IMR-90 (cell line): ENCODE measurements at regions not wholly inside any gene's neighbourhood (a gene's known extent, or its start where the extent isn't known, plus 50 kb on each side); places are given as distances from the start of the nearest gene placed in this dataset.

Experiments
- ATAC-seq: fragments of 200-7000 bp; cut with Tn5 transposase; 2 replicates; pipeline ENCODE4 v1.9.1; 2020; ENCODE audit warnings: low read depth, mild to moderate bottlenecking, moderate library complexity
- BruUV-seq: library from RNA; stranded (reverse); fragments of 400-500 nt; replicated peaks from 2 replicates; lab custom pipeline; 2021; lab: Mats Ljungman, UMichigan
- CTCF ChIA-PET: fragments of 300-600 bp; formaldehyde crosslinking; extraction: SDS; loops from one replicate; lab custom pipeline; 2021; ENCODE audit warnings: antibody characterized with exemption; lab: Yijun Ruan, JAX
- POLR2A ChIA-PET: fragments of 300-600 bp; sonication (Branson Sonifier 250); formaldehyde crosslinking; loops from one replicate; lab custom pipeline; 2022; ENCODE audit warnings: antibody characterized with exemption; ENCODE audit not compliant: unreplicated experiment; lab: Charles Lee
- DNase-seq: peaks from one replicate; pipeline ENCODE4 v3.0.0; 2013
- H2AFZ ChIP-seq: replicated peaks from 2 replicates; pipeline ENCODE3; 2013; ENCODE audit warnings: low read length, mild to moderate bottlenecking; ENCODE audit not compliant: poor library complexity
- H2AK5ac ChIP-seq: 2 replicates; pipeline ENCODE4 v1.6.1; 2013; ENCODE audit warnings: low read depth, low read length, inconsistent platforms
- H2AK9ac ChIP-seq: replicated peaks from 2 replicates; pipeline ENCODE3; 2013; ENCODE audit warnings: mild to moderate bottlenecking, low read depth, low read length, moderate library complexity; ENCODE audit not compliant: poor library complexity
- H2BK120ac ChIP-seq: 2 replicates; pipeline ENCODE4 v1.6.1; 2013; ENCODE audit warnings: low read depth, low read length, inconsistent platforms
- H2BK15ac ChIP-seq: 3 replicates; pipeline ENCODE4 v1.6.1; 2013; ENCODE audit warnings: low read depth, low read length, inconsistent platforms
- H2BK20ac ChIP-seq: 2 replicates; pipeline ENCODE4 v1.6.1; 2013; ENCODE audit warnings: low read depth, mild to moderate bottlenecking, inconsistent platforms, low read length, moderate library complexity
- H2BK5ac ChIP-seq: 2 replicates; pipeline ENCODE4 v1.6.1; 2013; ENCODE audit warnings: mild to moderate bottlenecking, low read depth, low read length, inconsistent platforms; ENCODE audit not compliant: poor library complexity, severe bottlenecking
- H3K14ac ChIP-seq: replicated peaks from 2 replicates; pipeline ENCODE4 v1.6.1; 2013; ENCODE audit warnings: low read depth, low read length, inconsistent platforms
- H3K18ac ChIP-seq: 2 replicates; pipeline ENCODE4 v1.6.1; 2013; ENCODE audit warnings: low read depth, low read length, control low read depth
- H3K23ac ChIP-seq: 2 replicates; pipeline ENCODE4 v1.6.1; 2013; ENCODE audit warnings: low read depth, low read length, inconsistent platforms
- H3K27ac ChIP-seq: 2 replicates; pipeline ENCODE4 v1.5.1; 2013; ENCODE audit warnings: mild to moderate bottlenecking, control low read depth, low read length; ENCODE audit not compliant: insufficient read depth
- H3K27me3 ChIP-seq: 2 replicates; pipeline ENCODE4 v1.6.1; 2013; ENCODE audit warnings: low read length; ENCODE audit not compliant: control insufficient read depth, insufficient read depth
- H3K36me3 ChIP-seq: 2 replicates; pipeline ENCODE4 v1.6.1; 2013; ENCODE audit warnings: low read length, mixed read lengths; ENCODE audit not compliant: control insufficient read depth, insufficient read depth
- H3K4ac ChIP-seq: 2 replicates; pipeline ENCODE4 v1.6.1; 2013; ENCODE audit warnings: low read depth, low read length, inconsistent platforms
- H3K4me1 ChIP-seq: 2 replicates; pipeline ENCODE4 v1.6.1; 2013; ENCODE audit warnings: low read length, mixed read lengths; ENCODE audit not compliant: control insufficient read depth, insufficient read depth
- H3K4me2 ChIP-seq: 2 replicates; pipeline ENCODE4 v1.6.1; 2013; ENCODE audit warnings: low read depth, mild to moderate bottlenecking, control low read depth, low read length, moderate library complexity
- H3K4me3 ChIP-seq: 2 replicates; pipeline ENCODE4 v1.5.1; 2013; ENCODE audit warnings: low read depth, mild to moderate bottlenecking, control low read depth, low read length, moderate library complexity; ENCODE audit not compliant: insufficient read depth
- H3K56ac ChIP-seq: 2 replicates; pipeline ENCODE4 v1.6.1; 2013; ENCODE audit warnings: low read length, inconsistent platforms; ENCODE audit not compliant: insufficient read depth; ENCODE audit errors: extremely low read depth
- H3K79me1 ChIP-seq, 2 experiments: 2 replicates each; pipeline ENCODE4 v1.6.1; 2013; ENCODE audit warnings: low read length in 2 of 2, inconsistent platforms in 1 of 2, low read depth in 1 of 2
- H3K9ac ChIP-seq: 2 replicates; pipeline ENCODE4 v1.6.1; 2013; ENCODE audit warnings: low read depth, low read length, control low read depth
- H3K9me1 ChIP-seq: 2 replicates; pipeline ENCODE4 v1.6.1; 2013; ENCODE audit warnings: low read length, inconsistent platforms; ENCODE audit not compliant: insufficient read depth
- H3K9me3 ChIP-seq: 2 replicates; pipeline ENCODE4 v1.6.1; 2013; ENCODE audit warnings: low read length; ENCODE audit not compliant: control insufficient read depth, insufficient read depth
- H4K20me1 ChIP-seq: 2 replicates; pipeline ENCODE4 v1.6.1; 2013; ENCODE audit warnings: low read length, inconsistent platforms; ENCODE audit not compliant: insufficient read depth
- H4K5ac ChIP-seq: 2 replicates; pipeline ENCODE4 v1.6.1; 2013; ENCODE audit warnings: mild to moderate bottlenecking, low read depth, low read length, control low read depth
- H4K8ac ChIP-seq, 2 experiments: 2 replicates each; pipeline ENCODE4 v1.6.1; 2013; ENCODE audit warnings: low read depth in 2 of 2, low read length in 2 of 2, control low read depth in 1 of 2, inconsistent platforms in 1 of 2
- H4K91ac ChIP-seq: 2 replicates; pipeline ENCODE4 v1.6.1; 2013; ENCODE audit warnings: low read depth, low read length, inconsistent platforms; ENCODE audit not compliant: insufficient read depth
- BHLHE40 ChIP-seq: fragments of 150-350 bp; IDR thresholded peaks from 2 replicates; pipeline ENCODE4 v1.6.1; 2016; ENCODE audit warnings: mild to moderate bottlenecking, low read depth, low read length
- CEBPB ChIP-seq: IDR thresholded peaks from 2 replicates; pipeline ENCODE4 v1.6.1; 2012; ENCODE audit warnings: low read depth, low read length, improper control_type of control experiment
- CHD1 ChIP-seq: IDR thresholded peaks from 2 replicates; pipeline ENCODE4 v1.6.1; 2012; ENCODE audit warnings: low read depth, low read length, improper control_type of control experiment
- FOS ChIP-seq: fragments of 150-350 bp; IDR thresholded peaks from 2 replicates; pipeline ENCODE4 v1.6.1; 2016; ENCODE audit warnings: low read depth, low read length
- MXI1 ChIP-seq: IDR thresholded peaks from 2 replicates; pipeline ENCODE4 v1.6.1; 2012; ENCODE audit warnings: low read depth, mild to moderate bottlenecking, low read length, moderate library complexity, borderline replicate concordance
- NFE2L2 ChIP-seq: fragments of 150-350 bp; IDR thresholded peaks from 2 replicates; pipeline ENCODE4 v1.6.1; 2016; ENCODE audit warnings: low read depth, mild to moderate bottlenecking, low read length
- RFX5 ChIP-seq: IDR thresholded peaks from 2 replicates; pipeline ENCODE4 v1.8.0; 2012; ENCODE audit warnings: low read depth, mild to moderate bottlenecking, low read length, moderate library complexity
- SMC3 ChIP-seq: fragments of 150-350 bp; IDR thresholded peaks from 2 replicates; pipeline ENCODE4 v1.6.1; 2016; ENCODE audit warnings: low read depth, mild to moderate bottlenecking, antibody characterized with exemption, low read length, moderate library complexity
- USF2 ChIP-seq: fragments of 150-350 bp; IDR thresholded peaks from 2 replicates; pipeline ENCODE4 v1.6.1; 2017; ENCODE audit warnings: mild to moderate bottlenecking, antibody characterized with exemption, low read length, low read depth
- WGBS, 2 experiments: methylation state at CpG; one replicate each; pipeline versions ENCODE4 v1.1.5 to v1.1.7; 2013; ENCODE audit warnings: missing lambda C conversion rate in 2 of 2; ENCODE audit not compliant: insufficient read length in 1 of 2; ENCODE audit errors: extremely low coverage in 2 of 2; 5-methylcytosine and 5-hydroxymethylcytosine counted together
- dilution Hi-C: fragments of 300-500 bp; cut with HindIII; formaldehyde crosslinking; loops from one replicate; pipeline ENCODE4 v1.14.3; 2018; ENCODE audit warnings: low sequenced_read_pairs; ENCODE audit not compliant: unreplicated experiment
- in situ Hi-C: fragments of 300-500 bp; cut with MboI; formaldehyde crosslinking; loops from 3 replicates; pipeline ENCODE4 v1.14.3; 2019; ENCODE audit warnings: low sequenced_read_pairs, inconsistent platforms, mixed read lengths
- intact Hi-C: fragments of 100-400 bp; cut with micrococcal nuclease; formaldehyde crosslinking; loops from 2 replicates; pipeline ENCODE4 v1.10.0; 2022
- TF ChIP-seq, protein P1 (sequence below): conservative IDR thresholded peaks from 2 replicates; pipeline ENCODE4 v1.5.1; 2012; ENCODE audit warnings: mild to moderate bottlenecking, low read depth, low read length, improper control_type of control experiment

- Histone ChIP-seq H2BK20ac (no peak overlapping the region), H3K4me3 (no peak overlapping the region), H3K4me2 (no peak overlapping the region), H4K20me1 (no peaks in the 10 kb centered on the region), H3K4ac (no peak overlapping the region), H3K4me1 (no peaks in the 10 kb centered on the region), H2BK15ac (no peak overlapping the region), H2BK120ac (no peak overlapping the region), H2AFZ (no peak overlapping the region), H3K36me3 (no peaks in the 10 kb centered on the region), H3K18ac (no peak overlapping the region), H2AK9ac (no peak overlapping the region), H3K27me3 (no peaks in the 10 kb centered on the region; the same call in 1 of the 2 replicates), H4K5ac (no peak overlapping the region; the same call in 1 of the 2 replicates), H3K79me1 (no peaks in the 10 kb centered on the region), H2AK5ac (no peak overlapping the region), H3K14ac (no peak overlapping the region), H2BK5ac (no peak overlapping the region), H3K56ac (no peak overlapping the region), H3K23ac (no peak overlapping the region), H3K9me3 (no peaks in the 10 kb centered on the region; the same call in 1 of the 2 replicates), H3K27ac (no peak overlapping the region), H3K9ac (no peak overlapping the region), H4K8ac (no peak overlapping the region), H4K91ac (no peak overlapping the region), H3K9me1 (no peaks in the 10 kb centered on the region)
- ChIA-PET CTCF (no interaction called here), POLR2A (no interaction called here)
- in situ Hi-C loops (no loop called here), dilution Hi-C loops (no loop called here), intact Hi-C loops (no loop called here)
- BruUV-seq: no TSS peak
- DNase-seq: no peak
- 89% methylated on average over 4 of the region's 6 CpGs; no CpG with 5 or more reads in 1 of the 2 experiments for WGBS, 2 experiments
- TF ChIP-seq, protein P1, sequence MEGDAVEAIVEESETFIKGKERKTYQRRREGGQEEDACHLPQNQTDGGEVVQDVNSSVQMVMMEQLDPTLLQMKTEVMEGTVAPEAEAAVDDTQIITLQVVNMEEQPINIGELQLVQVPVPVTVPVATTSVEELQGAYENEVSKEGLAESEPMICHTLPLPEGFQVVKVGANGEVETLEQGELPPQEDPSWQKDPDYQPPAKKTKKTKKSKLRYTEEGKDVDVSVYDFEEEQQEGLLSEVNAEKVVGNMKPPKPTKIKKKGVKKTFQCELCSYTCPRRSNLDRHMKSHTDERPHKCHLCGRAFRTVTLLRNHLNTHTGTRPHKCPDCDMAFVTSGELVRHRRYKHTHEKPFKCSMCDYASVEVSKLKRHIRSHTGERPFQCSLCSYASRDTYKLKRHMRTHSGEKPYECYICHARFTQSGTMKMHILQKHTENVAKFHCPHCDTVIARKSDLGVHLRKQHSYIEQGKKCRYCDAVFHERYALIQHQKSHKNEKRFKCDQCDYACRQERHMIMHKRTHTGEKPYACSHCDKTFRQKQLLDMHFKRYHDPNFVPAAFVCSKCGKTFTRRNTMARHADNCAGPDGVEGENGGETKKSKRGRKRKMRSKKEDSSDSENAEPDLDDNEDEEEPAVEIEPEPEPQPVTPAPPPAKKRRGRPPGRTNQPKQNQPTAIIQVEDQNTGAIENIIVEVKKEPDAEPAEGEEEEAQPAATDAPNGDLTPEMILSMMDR: no peak
- TF ChIP-seq FOS (no peak), RFX5 (no peak), MXI1 (no peak), USF2 (no peak), CEBPB (no peak), SMC3 (no peak), BHLHE40 (no peak), CHD1 (no peak), NFE2L2 (no peak)
- no peak for ATAC-seq
Measured at GRCh38 chr2:128519517-128520215, 201.0 kb upstream of the HS6ST1 start.
